ENCODE measurements at regions not wholly inside any gene's neighbourhood (a gene's known extent, or its start where the extent isn't known, plus 50 kb on each side); places are given as distances from the start of the nearest gene placed in this dataset.
A peak's percentile ranks its signal among the peaks of the same experiment; 100 is the strongest.

- Histone ChIP-seq H3K4me1 (peaks cover 0 to 5% (median 0%) of the 10 kb centered on the region in 3 donors), H3K4me3 (no peak overlapping the region), H3K27me3 (peaks cover 22% of the 10 kb centered on the region), H3K36me3 (no peaks in the 10 kb centered on the region), H3K27ac (no peak overlapping the region), H3K9me3 (no peaks in the 10 kb centered on the region)
- 33 to 45% methylated on average over 8 to 11 of the region's 13 CpGs for WGBS, 2 donors (ENCODE audit: low coverage in 1 of 2)
- TF ChIP-seq EP300 (IDR thresholded peaks at IDR 0.05) (no peak), POLR2A (IDR thresholded peaks at IDR 0.05) (no peak), CTCF (IDR thresholded peaks at IDR 0.05) (peak in 3 of 4 experiments; percentile 61 to 78 (median 68)), POLR2AphosphoS5 (IDR thresholded peaks at IDR 0.05) (no peak)
- peak; percentile 78 for ATAC-seq
Observed at GRCh38 chr6:41463062-41463930, 82.9 kb upstream of the FOXP4 start.

- 81% methylated on average over 2 of the region's 3 CpGs; no CpG with 5 or more reads in 1 of the 2 donors for WGBS, 2 donors (ENCODE audit: low coverage in 1 of 2)
- H3K27me3 ChIP-seq, result peaks cover 30% of the 10 kb centered on the region
- H3K4me3 ChIP-seq, result no peak overlapping the region
- no peaks in the 10 kb centered on the region for H3K36me3 ChIP-seq
- H3K4me1 ChIP-seq, result peaks cover 0 to 5% (median 0%) of the 10 kb centered on the region in 3 donors
- no peak overlapping the region for H3K27ac ChIP-seq
- no peaks in the 10 kb centered on the region for H3K9me3 ChIP-seq
- ATAC-seq, result no peak
- TF ChIP-seq POLR2AphosphoS5 (IDR thresholded peaks at IDR 0.05) (no peak), POLR2A (IDR thresholded peaks at IDR 0.05) (no peak), CTCF (IDR thresholded peaks at IDR 0.05) (no peak), EP300 (IDR thresholded peaks at IDR 0.05) (no peak)
Observed at GRCh38 chr6:41464019-41464418, 82.2 kb upstream of the FOXP4 start.

GRCh38 chr6:41464481-41464880, 81.7 kb upstream of the FOXP4 start:
- no peak for TF ChIP-seq POLR2AphosphoS5 (IDR thresholded peaks at IDR 0.05)
- no peak for TF ChIP-seq POLR2A (IDR thresholded peaks at IDR 0.05)
- TF ChIP-seq EP300 (IDR thresholded peaks at IDR 0.05), result no peak
- TF ChIP-seq CTCF (IDR thresholded peaks at IDR 0.05), result no peak
- Histone ChIP-seq H3K27ac (no peak overlapping the region), H3K36me3 (no peaks in the 10 kb centered on the region), H3K9me3 (no peaks in the 10 kb centered on the region), H3K4me3 (no peak overlapping the region), H3K4me1 (peaks cover 0 to 6% (median 0%) of the 10 kb centered on the region in 3 donors), H3K27me3 (peaks cover 34% of the 10 kb centered on the region)
- 86 to 91% methylated on average over 5 to 6 of the region's 7 CpGs for WGBS, 2 donors (ENCODE audit: low coverage in 1 of 2)
- ATAC-seq, result no peak

GRCh38 chr6:41466437-41466990, 79.7 kb upstream of the FOXP4 start:
- Histone ChIP-seq H3K9me3 (no peaks in the 10 kb centered on the region), H3K4me1 (peaks cover 0 to 22% (median 7%) of the 10 kb centered on the region in 3 donors), H3K36me3 (no peaks in the 10 kb centered on the region), H3K27ac (no peak overlapping the region), H3K4me3 (no peak overlapping the region), H3K27me3 (peaks cover 55% of the 10 kb centered on the region)
- no peak for TF ChIP-seq EP300 (IDR thresholded peaks at IDR 0.05)
- no peak for TF ChIP-seq POLR2AphosphoS5 (IDR thresholded peaks at IDR 0.05)
- TF ChIP-seq POLR2A (IDR thresholded peaks at IDR 0.05), result no peak
- no peak for TF ChIP-seq CTCF (IDR thresholded peaks at IDR 0.05)
- 17 to 47% methylated on average over 1 to 2 of the region's 2 CpGs for WGBS, 2 donors (ENCODE audit: low coverage in 1 of 2)
- no peak for ATAC-seq

Data from gastroesophageal sphincter (tissue), 4 donors.